OCI-LY7 (cell line): ENCODE measurements at regions not wholly inside any gene's neighbourhood (a gene's known extent, or its start where the extent isn't known, plus 50 kb on each side); places are given as distances from the start of the nearest gene placed in this dataset.

Experiments used
- BruUV-seq: library from RNA; stranded (reverse); fragments of 400-500 nt; replicated peaks from 2 replicates; lab custom pipeline; 2021; lab: Mats Ljungman, UMichigan
- CTCF ChIA-PET: fragments of 300-600 bp; sonication (Branson Sonifier 250); formaldehyde crosslinking; loops from one replicate; lab custom pipeline; 2022; ENCODE audit warnings: antibody characterized with exemption; ENCODE audit not compliant: unreplicated experiment; lab: Charles Lee
- POLR2A ChIA-PET: fragments of 300-600 bp; sonication (Branson Sonifier 250); formaldehyde crosslinking; loops from one replicate; lab custom pipeline; 2022; ENCODE audit warnings: antibody characterized with exemption; lab: Charles Lee
- DNase-seq: peaks from one replicate; pipeline ENCODE4 v3.0.0-alpha.2; 2015; ENCODE audit warnings: low spot score
- H2AFZ ChIP-seq: fragments of 200-600 bp; sonication (generic), shearing (Covaris generic); 2 replicates; pipeline ENCODE4 v1.6.1; 2014; ENCODE audit warnings: mild to moderate bottlenecking, antibody characterized with exemption, low read length, moderate library complexity
- H3K27ac ChIP-seq: fragments of 200-600 bp; sonication (generic); 2 replicates; pipeline ENCODE4 v1.5.1; 2014; ENCODE audit warnings: mixed run types, low read depth, mild to moderate bottlenecking, moderate library complexity, low read length, inconsistent platforms; ENCODE audit not compliant: poor library complexity, severe bottlenecking
- H3K36me3 ChIP-seq: fragments of 200-600 bp; sonication (generic); 2 replicates; pipeline ENCODE4 v1.6.1; 2014; ENCODE audit warnings: mild to moderate bottlenecking, antibody characterized with exemption, low read length, moderate library complexity, mixed read lengths; ENCODE audit not compliant: insufficient read depth
- H3K4me1 ChIP-seq: fragments of 200-600 bp; sonication (generic); 2 replicates; pipeline ENCODE4 v1.5.1; 2014; ENCODE audit warnings: mild to moderate bottlenecking, low read length; ENCODE audit not compliant: insufficient read depth, poor library complexity, severe bottlenecking
- H3K4me2 ChIP-seq: fragments of 200-600 bp; sonication (generic); 2 replicates; pipeline ENCODE4 v1.6.1; 2014; ENCODE audit warnings: mild to moderate bottlenecking, low read length
- H3K4me3 ChIP-seq: fragments of 200-600 bp; sonication (generic); 2 replicates; pipeline ENCODE4 v1.5.1; 2014; ENCODE audit warnings: mild to moderate bottlenecking, low read depth, low read length; ENCODE audit not compliant: poor library complexity, severe bottlenecking
- H3K79me2 ChIP-seq: fragments of 200-600 bp; sonication (generic); 2 replicates; pipeline ENCODE4 v1.6.1; 2016; ENCODE audit warnings: low read depth, mild to moderate bottlenecking, low read length, moderate library complexity, mixed read lengths; ENCODE audit not compliant: insufficient read depth
- H3K9me2 ChIP-seq: fragments of 200-600 bp; sonication (generic); 2 replicates; pipeline ENCODE4 v1.6.1; 2016; ENCODE audit warnings: mild to moderate bottlenecking, low read length, mixed read lengths; ENCODE audit not compliant: insufficient read depth
- H3K9me3 ChIP-seq: fragments of 200-600 bp; sonication (generic); 2 replicates; pipeline ENCODE4 v1.6.1; 2014; ENCODE audit warnings: mild to moderate bottlenecking, mixed run types, low read length, mixed read lengths
- H4K20me1 ChIP-seq: fragments of 200-600 bp; sonication (generic); 2 replicates; pipeline ENCODE4 v1.6.1; 2014; ENCODE audit warnings: mild to moderate bottlenecking, antibody characterized with exemption, low read length, moderate library complexity, mixed read lengths; ENCODE audit not compliant: insufficient read depth
- EZH2phosphoT487 ChIP-seq: fragments of 200-600 bp; sonication (generic); IDR thresholded peaks from 2 replicates; pipeline ENCODE4 v1.6.1; 2018; ENCODE audit warnings: low read depth, borderline replicate concordance, mild to moderate bottlenecking, mixed run types, antibody characterized with exemption, low read length, moderate library complexity, mixed read lengths
- intact Hi-C: fragments of 100-400 bp; cut with micrococcal nuclease; formaldehyde crosslinking; loops from one replicate; pipeline ENCODE4 v1.10.0; 2022; ENCODE audit not compliant: unreplicated experiment
- TF ChIP-seq, protein P1 (sequence below): fragments of 200-600 bp; sonication (generic); conservative IDR thresholded peaks from 2 replicates; pipeline ENCODE4 v1.5.1; 2014; ENCODE audit warnings: mild to moderate bottlenecking, antibody characterized with exemption, low read length, moderate library complexity, mixed read lengths

GRCh38 chr20:24721891-24722568 is 227.0 kb upstream of the CST7 start:
- Histone ChIP-seq H3K4me1 (no peaks in the 10 kb centered on the region), H2AFZ (no peak overlapping the region), H3K79me2 (no peaks in the 10 kb centered on the region), H3K9me3 (no peaks in the 10 kb centered on the region), H3K27ac (no peak overlapping the region), H4K20me1 (no peaks in the 10 kb centered on the region), H3K4me3 (no peak overlapping the region), H3K36me3 (no peaks in the 10 kb centered on the region), H3K4me2 (no peak overlapping the region), H3K9me2 (no peaks in the 10 kb centered on the region)
- intact Hi-C loops, result no loop called here
- CTCF ChIA-PET, result no interaction called here
- no TSS peak for BruUV-seq
- DNase-seq, result no peak
- POLR2A ChIA-PET, result no interaction called here
- TF ChIP-seq, protein P1, sequence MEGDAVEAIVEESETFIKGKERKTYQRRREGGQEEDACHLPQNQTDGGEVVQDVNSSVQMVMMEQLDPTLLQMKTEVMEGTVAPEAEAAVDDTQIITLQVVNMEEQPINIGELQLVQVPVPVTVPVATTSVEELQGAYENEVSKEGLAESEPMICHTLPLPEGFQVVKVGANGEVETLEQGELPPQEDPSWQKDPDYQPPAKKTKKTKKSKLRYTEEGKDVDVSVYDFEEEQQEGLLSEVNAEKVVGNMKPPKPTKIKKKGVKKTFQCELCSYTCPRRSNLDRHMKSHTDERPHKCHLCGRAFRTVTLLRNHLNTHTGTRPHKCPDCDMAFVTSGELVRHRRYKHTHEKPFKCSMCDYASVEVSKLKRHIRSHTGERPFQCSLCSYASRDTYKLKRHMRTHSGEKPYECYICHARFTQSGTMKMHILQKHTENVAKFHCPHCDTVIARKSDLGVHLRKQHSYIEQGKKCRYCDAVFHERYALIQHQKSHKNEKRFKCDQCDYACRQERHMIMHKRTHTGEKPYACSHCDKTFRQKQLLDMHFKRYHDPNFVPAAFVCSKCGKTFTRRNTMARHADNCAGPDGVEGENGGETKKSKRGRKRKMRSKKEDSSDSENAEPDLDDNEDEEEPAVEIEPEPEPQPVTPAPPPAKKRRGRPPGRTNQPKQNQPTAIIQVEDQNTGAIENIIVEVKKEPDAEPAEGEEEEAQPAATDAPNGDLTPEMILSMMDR, result no peak
- no peak for TF ChIP-seq EZH2phosphoT487

DNA sequence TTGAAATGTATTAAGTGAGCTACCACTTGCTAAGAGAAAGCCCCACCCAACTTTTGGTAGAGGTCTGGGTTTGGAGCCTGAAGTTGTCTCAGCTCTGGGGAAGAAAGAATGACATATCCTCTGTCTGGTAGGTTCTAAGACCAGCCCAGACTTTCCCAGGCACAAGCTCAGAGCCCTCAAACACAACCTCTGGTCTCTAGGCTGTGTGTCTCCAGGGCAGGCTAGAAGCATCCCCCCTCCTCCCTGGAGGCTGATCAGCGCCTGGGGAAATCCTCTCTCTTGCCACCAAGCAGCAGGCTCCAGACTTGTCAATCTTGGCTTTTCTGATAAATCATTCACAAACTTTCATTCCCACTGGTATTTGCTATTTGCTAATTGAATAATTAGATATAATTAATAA is 226.5 kb upstream of the CST7 start:
- H3K9me3 ChIP-seq, result no peaks in the 10 kb centered on the region
- POLR2A ChIA-PET, result interaction anchor here (0.6 kb wide), 1 partner anchor 232 kb away, joined by 3 read pairs; no protein-coding TSS in a partner anchor
- no peaks in the 10 kb centered on the region for H3K79me2 ChIP-seq
- no peaks in the 10 kb centered on the region for H3K4me1 ChIP-seq
- CTCF ChIA-PET, result no interaction called here
- H3K4me2 ChIP-seq, result no peak overlapping the region
- no peak overlapping the region for H2AFZ ChIP-seq
- H3K9me2 ChIP-seq, result no peaks in the 10 kb centered on the region
- no peaks in the 10 kb centered on the region for H4K20me1 ChIP-seq
- no peak overlapping the region for H3K4me3 ChIP-seq
- no peak for DNase-seq
- intact Hi-C loops, result no loop called here
- H3K27ac ChIP-seq, result no peak overlapping the region
- no TSS peak for BruUV-seq
- H3K36me3 ChIP-seq, result no peaks in the 10 kb centered on the region
- no peak for TF ChIP-seq EZH2phosphoT487
- TF ChIP-seq, protein P1, result no peak

GRCh38 chr20:24723186-24723585 is 225.9 kb upstream of the CST7 start:
- Histone ChIP-seq H3K9me2 (no peaks in the 10 kb centered on the region), H3K4me3 (no peak overlapping the region), H2AFZ (no peak overlapping the region), H3K27ac (no peak overlapping the region), H3K79me2 (no peaks in the 10 kb centered on the region), H3K36me3 (no peaks in the 10 kb centered on the region), H3K9me3 (no peaks in the 10 kb centered on the region), H3K4me1 (no peaks in the 10 kb centered on the region), H4K20me1 (no peaks in the 10 kb centered on the region), H3K4me2 (no peak overlapping the region)
- no peak for TF ChIP-seq EZH2phosphoT487
- TF ChIP-seq, protein P1, result no peak
- intact Hi-C loops, result no loop called here
- ChIA-PET CTCF (no interaction called here), POLR2A (interaction anchor here (0.6 kb wide), 1 partner anchor 231 kb away, joined by 3 read pairs; no protein-coding TSS in a partner anchor)
- DNase-seq, result no peak
- no TSS peak for BruUV-seq
